AG04449 (cell line): ENCODE measurements at regions not wholly inside any gene's neighbourhood (a gene's known extent, or its start where the extent isn't known, plus 50 kb on each side); places are given as distances from the start of the nearest gene placed in this dataset.
"Not testable (repeated sequence)": the region's sequence is repeated elsewhere in the genome, so short reads cannot be mapped to it uniquely, and the experiment has no call there.

Experiments
- CTCF ChIA-PET: fragments of 350-600 bp; formaldehyde crosslinking; extraction: SDS; loops from one replicate; lab custom pipeline; 2021; ENCODE audit warnings: antibody characterized with exemption; lab: Yijun Ruan, JAX
- POLR2A ChIA-PET: fragments of 400-600, 350-600 bp; formaldehyde crosslinking; extraction: SDS; loops from one replicate; lab custom pipeline; 2020; ENCODE audit warnings: antibody characterized with exemption, inconsistent platforms; lab: Yijun Ruan, JAX
- DNase-seq: peaks from one replicate; pipeline ENCODE4 v3.0.0-alpha.2; 2010; ENCODE audit warnings: low read depth, low spot score
- H3K4me3 ChIP-seq: 2 replicates; pipeline ENCODE4 v1.5.1; 2011; ENCODE audit warnings: low read depth, mild to moderate bottlenecking, control low read depth, low read length
- TF ChIP-seq, protein P1 (sequence below): IDR thresholded peaks from one replicate; pipeline ENCODE4 v1.5.1; 2011; ENCODE audit warnings: mild to moderate bottlenecking, moderate library complexity, low read length, control low read depth, inconsistent platforms; ENCODE audit not compliant: insufficient read depth; ENCODE audit errors: missing control alignments

DNA sequence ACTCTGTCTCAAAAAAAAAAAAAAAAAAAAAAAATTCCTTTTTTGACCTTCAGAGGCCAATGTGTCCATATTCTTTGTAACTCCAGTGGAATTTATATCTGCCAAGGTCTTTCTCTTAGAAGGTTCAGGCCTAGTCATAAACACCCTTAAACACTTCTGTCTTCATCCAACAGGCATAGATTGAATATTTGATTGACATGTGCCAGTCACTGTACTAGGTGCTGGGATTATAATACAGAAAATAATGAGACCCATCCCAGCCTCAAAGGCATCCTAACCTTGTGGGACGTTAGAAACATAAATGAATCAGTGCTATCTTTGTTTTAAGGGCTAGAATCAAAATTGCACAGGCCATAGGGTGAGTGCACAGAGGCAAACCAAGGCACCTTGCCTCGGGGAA, 62.9 kb upstream of the SERBP1 start:
- TF ChIP-seq, protein P1, sequence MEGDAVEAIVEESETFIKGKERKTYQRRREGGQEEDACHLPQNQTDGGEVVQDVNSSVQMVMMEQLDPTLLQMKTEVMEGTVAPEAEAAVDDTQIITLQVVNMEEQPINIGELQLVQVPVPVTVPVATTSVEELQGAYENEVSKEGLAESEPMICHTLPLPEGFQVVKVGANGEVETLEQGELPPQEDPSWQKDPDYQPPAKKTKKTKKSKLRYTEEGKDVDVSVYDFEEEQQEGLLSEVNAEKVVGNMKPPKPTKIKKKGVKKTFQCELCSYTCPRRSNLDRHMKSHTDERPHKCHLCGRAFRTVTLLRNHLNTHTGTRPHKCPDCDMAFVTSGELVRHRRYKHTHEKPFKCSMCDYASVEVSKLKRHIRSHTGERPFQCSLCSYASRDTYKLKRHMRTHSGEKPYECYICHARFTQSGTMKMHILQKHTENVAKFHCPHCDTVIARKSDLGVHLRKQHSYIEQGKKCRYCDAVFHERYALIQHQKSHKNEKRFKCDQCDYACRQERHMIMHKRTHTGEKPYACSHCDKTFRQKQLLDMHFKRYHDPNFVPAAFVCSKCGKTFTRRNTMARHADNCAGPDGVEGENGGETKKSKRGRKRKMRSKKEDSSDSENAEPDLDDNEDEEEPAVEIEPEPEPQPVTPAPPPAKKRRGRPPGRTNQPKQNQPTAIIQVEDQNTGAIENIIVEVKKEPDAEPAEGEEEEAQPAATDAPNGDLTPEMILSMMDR = no peak
- ChIA-PET POLR2A (no interaction called here), CTCF (interaction anchor here (0.9 to 7.7 kb wide), 2 partner anchors 8 to 145 kb away, joined by 3 to 96 read pairs; no protein-coding TSS in a partner anchor)
- H3K4me3 ChIP-seq = no peak overlapping the region
- DNase-seq = no peak

DNA sequence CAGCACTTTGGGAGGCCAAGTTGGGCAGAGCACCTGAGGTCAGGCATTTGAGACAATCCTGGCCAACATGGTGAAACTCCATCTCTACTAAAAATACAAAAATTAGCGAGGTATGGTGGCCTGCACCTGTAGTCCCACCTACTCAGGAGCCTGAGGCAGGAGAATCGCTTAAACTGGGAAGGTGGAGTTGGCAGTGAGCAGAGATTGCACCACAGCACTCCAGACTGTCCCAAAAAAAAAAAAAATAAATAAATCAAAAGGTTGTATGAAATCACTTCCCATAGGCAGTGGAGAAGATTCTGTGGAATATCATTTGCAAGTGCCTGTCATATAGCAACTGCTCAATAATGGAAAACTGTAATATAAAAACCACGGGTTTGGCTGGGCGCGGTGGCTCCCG, 65.1 kb upstream of the SERBP1 start:
- DNase-seq = no peak
- TF ChIP-seq, protein P1 = no peak
- CTCF ChIA-PET = interaction anchor here (1.8 to 3.3 kb wide), 3 partner anchors 148 to 162 kb away, joined by 3 to 31 read pairs (median 4); no protein-coding TSS in a partner anchor
- POLR2A ChIA-PET = no interaction called here
- no peak overlapping the region for H3K4me3 ChIP-seq

DNA sequence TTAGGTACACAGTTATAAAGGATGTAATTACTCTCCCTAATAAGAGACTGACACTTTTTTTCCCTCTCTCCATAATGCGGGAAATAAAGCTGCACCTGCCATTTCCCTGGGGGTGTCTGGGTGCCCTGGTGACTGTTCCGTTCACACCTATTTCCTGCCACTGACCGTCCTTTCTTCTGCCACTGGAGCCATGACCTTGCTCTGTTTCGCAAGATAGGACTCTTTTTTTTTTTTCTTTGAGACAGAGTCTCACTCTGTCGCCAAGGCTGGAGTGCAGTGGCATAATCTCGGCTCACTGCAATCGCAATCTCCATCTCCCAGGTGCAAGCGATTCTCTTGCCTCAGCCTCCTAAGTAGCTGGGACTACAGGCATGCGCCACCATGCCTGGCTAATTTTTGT, 66.1 kb upstream of the SERBP1 start:
- ChIA-PET CTCF (interaction anchor here (0.7 to 8.5 kb wide), 9 partner anchors 9 to 283 kb away, joined by 3 to 276 read pairs (median 3); no protein-coding TSS in a partner anchor), POLR2A (no interaction called here)
- no peak for DNase-seq
- TF ChIP-seq, protein P1 = no peak
- H3K4me3 ChIP-seq = no peak overlapping the region

DNA sequence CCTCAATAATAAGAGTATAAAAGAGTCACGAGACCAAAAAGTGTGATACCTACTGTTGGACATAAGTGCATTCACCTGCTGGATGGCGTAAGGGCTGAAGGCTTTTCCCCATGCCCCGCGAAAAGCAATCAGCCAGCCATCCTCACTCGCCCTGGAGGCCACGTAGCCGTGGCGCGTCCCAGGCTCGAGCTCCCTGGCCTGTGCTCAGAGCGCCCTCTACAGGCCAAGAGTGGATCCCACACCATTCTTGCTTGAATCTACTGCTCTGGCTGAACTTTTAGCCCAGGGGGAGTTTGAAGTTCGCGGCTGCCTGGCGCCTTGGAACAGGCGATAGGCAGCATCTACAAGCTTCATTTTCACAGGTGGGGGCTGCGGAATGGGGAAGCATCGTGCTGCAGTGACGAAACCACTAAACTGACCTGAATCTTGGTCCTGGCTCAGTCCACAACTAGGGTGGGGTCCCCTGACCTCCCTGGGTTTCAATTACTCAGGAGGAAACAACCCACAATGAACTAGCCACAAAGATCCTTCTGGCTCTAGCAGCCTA, 70.3 kb upstream of the SERBP1 start:
- POLR2A ChIA-PET = interaction anchor here (0.5 to 0.8 kb wide), 3 partner anchors 153 to 288 kb away, joined by 3 read pairs; no protein-coding TSS in a partner anchor
- no peak for DNase-seq
- H3K4me3 ChIP-seq = no peak overlapping the region
- CTCF ChIA-PET = interaction anchor here (0.6 to 8.5 kb wide), 65 partner anchors 11 to 738 kb away, joined by 3 to 276 read pairs (median 5); partner anchors contain the start of gene SERBP1
- TF ChIP-seq, protein P1 = peak; percentile 99

DNA sequence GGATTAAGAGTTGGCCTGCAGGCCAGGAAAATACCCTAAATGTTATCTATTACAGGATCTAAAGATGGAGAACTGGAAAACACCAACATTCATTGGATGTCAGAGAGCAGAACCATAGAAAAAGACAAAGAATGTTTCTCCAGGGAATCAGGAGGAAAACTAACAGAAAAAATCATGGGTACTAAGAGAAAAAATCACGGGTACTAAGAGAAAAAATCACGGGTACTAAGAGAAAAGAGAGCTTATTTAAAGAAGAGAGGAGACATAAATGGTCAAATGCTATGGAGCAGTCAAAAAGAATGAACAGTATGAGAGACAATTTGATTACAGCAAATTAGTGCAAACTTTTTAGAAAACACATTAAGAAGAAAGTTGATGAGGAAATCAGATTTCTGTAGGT, 73.8 kb upstream of the SERBP1 start:
- TF ChIP-seq, protein P1 = no peak
- ChIA-PET CTCF (interaction anchor here (0.9 to 8.5 kb wide), 7 partner anchors 9 to 291 kb away, joined by 3 to 276 read pairs (median 5); no protein-coding TSS in a partner anchor), POLR2A (no interaction called here)
- no peak overlapping the region for H3K4me3 ChIP-seq
- no peak for DNase-seq

DNA sequence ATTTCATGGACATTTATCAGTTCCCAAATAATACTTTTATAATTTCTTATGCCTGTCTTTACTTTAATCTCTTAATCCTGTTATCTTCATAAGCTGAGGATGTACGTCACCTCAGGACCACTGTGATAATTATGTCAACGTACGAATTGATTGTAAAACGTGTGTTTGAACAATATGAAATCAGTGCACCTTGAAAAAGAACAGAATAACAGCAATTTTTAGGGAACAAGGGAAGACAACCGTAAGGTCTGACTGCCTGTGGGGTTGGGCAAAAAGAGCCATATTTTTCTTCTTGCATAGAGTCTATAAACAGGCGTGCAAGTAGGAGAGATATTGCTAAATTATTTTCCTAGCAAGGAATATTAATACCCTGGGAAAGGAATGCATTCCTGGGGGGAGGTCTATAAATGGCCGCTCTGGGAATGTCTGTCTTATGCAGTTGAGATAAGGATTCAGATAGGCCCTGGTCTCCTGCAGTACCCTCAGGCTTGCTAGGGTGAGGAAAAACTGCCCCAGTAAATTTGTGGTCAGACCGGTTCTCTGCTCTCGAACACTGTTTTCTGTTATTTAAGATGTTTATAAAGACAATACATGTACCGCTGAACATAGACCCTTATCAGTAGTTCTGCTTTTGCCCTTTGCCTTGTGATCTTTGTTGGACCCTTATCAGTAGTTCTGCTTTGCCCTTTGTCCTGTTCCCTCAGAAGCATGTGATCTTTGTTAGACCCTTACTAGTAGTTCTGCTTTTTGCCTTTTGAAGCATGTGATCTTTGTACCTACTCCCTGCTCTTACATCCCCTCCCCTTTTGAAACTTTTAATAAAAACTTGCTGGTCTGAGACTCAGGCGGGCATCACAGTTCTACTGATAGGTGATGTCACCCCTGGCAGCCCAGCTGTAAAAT, 83.4 kb upstream of the SERBP1 start:
- CTCF ChIA-PET = interaction anchor here (1.4 to 4.0 kb wide), 2 partner anchors 10 to 13 kb away, joined by 5 to 23 read pairs; no protein-coding TSS in a partner anchor
- POLR2A ChIA-PET, DNase-seq: not testable (repeated sequence)

More for the DNA sequence above, 83.4 kb upstream of the SERBP1 start:
- not testable (repeated sequence) for H3K4me3 ChIP-seq
